ENCODE measurements at regions not wholly inside any gene's neighbourhood (a gene's known extent, or its start where the extent isn't known, plus 50 kb on each side); places are given as distances from the start of the nearest gene placed in this dataset.

DNA sequence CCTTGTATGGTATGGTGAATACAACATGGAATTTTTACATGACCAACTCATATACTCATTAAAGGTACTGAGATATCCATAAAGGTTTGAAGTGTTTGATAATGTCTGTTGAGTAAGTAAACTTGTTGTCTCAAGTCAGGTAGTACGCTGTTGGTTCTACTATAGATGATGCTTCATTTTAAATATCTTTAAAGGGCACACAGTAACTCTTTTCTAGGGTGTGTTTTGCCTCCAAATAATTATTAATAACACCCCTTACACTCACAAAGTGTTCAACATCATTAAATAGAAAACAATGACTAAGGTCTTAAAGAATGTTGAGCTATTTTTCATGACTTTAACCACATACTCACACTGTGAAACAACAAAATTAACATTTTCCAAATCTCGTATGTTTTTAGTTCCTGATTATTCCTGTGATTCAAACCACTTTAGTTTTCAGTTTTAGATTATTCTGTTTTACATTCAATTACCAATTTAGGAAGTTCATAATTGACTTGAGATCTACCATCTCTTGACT lies 220.0 kb upstream of the NANOGP8 start:
- TF ChIP-seq, protein P1, sequence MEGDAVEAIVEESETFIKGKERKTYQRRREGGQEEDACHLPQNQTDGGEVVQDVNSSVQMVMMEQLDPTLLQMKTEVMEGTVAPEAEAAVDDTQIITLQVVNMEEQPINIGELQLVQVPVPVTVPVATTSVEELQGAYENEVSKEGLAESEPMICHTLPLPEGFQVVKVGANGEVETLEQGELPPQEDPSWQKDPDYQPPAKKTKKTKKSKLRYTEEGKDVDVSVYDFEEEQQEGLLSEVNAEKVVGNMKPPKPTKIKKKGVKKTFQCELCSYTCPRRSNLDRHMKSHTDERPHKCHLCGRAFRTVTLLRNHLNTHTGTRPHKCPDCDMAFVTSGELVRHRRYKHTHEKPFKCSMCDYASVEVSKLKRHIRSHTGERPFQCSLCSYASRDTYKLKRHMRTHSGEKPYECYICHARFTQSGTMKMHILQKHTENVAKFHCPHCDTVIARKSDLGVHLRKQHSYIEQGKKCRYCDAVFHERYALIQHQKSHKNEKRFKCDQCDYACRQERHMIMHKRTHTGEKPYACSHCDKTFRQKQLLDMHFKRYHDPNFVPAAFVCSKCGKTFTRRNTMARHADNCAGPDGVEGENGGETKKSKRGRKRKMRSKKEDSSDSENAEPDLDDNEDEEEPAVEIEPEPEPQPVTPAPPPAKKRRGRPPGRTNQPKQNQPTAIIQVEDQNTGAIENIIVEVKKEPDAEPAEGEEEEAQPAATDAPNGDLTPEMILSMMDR (IDR thresholded peaks at IDR 0.05): no peak
- TF ChIP-seq POLR2A (IDR thresholded peaks at IDR 0.05): no peak
